Calu3 (cell line): ENCODE measurements at regions not wholly inside any gene's neighbourhood (a gene's known extent, or its start where the extent isn't known, plus 50 kb on each side); places are given as distances from the start of the nearest gene placed in this dataset.
"Not testable (repeated sequence)": the region's sequence is repeated elsewhere in the genome, so short reads cannot be mapped to it uniquely, and the experiment has no call there.

Experiments used
- BruUV-seq: library from RNA; stranded (reverse); fragments of 400-500 nt; replicated peaks from 2 replicates; lab custom pipeline; 2021; lab: Mats Ljungman, UMichigan
- CTCF ChIA-PET: fragments of 300-600 bp; sonication (Branson Sonifier 250); formaldehyde crosslinking; loops from one replicate; lab custom pipeline; 2022; ENCODE audit warnings: antibody characterized with exemption; lab: Charles Lee
- DNase-seq: peaks from one replicate; pipeline ENCODE4 v3.0.0; 2022
- H3K27ac Mint-ChIP-seq: one replicate; pipeline ENCODE4 v1.8.0; 2022; ENCODE audit warnings: mixed read lengths; ENCODE audit not compliant: unreplicated experiment
- H3K27me3 Mint-ChIP-seq: one replicate; pipeline ENCODE4 v1.8.0; 2022; ENCODE audit warnings: mixed read lengths; ENCODE audit not compliant: unreplicated experiment
- H3K36me3 Mint-ChIP-seq: one replicate; pipeline ENCODE4 v1.8.0; 2022; ENCODE audit warnings: mild to moderate bottlenecking, moderate library complexity, mixed read lengths; ENCODE audit not compliant: insufficient read depth, unreplicated experiment
- H3K4me1 Mint-ChIP-seq: one replicate; pipeline ENCODE4 v1.8.0; 2022; ENCODE audit warnings: mild to moderate bottlenecking, low read depth, mixed read lengths; ENCODE audit not compliant: unreplicated experiment
- H3K4me3 Mint-ChIP-seq: one replicate; pipeline ENCODE4 v1.8.0; 2022; ENCODE audit warnings: mild to moderate bottlenecking, low read depth, moderate library complexity, mixed read lengths; ENCODE audit not compliant: unreplicated experiment
- H3K9me3 Mint-ChIP-seq: one replicate; pipeline ENCODE4 v1.8.0; 2022; ENCODE audit warnings: low read depth, mixed read lengths; ENCODE audit not compliant: unreplicated experiment
- CTCF ChIP-seq: fragments of 200-600 bp; IDR thresholded peaks from one replicate; pipeline ENCODE4 v1.8.0; 2022; ENCODE audit warnings: antibody characterized with exemption; ENCODE audit not compliant: unreplicated experiment
- intact Hi-C: fragments of 100-400 bp; cut with micrococcal nuclease; formaldehyde crosslinking; loops from one replicate; pipeline ENCODE4 v1.10.0; 2022; ENCODE audit not compliant: unreplicated experiment

GRCh38 chr20:40274912-40275533 lies 414.0 kb downstream of the MAFB start:
- H3K27ac Mint-ChIP-seq, result no peak overlapping the region
- intact Hi-C loops, result no loop called here
- no peak overlapping the region for H3K4me3 Mint-ChIP-seq
- DNase-seq, result no peak
- BruUV-seq, result no TSS peak
- peaks cover 77% of the 10 kb centered on the region for H3K27me3 Mint-ChIP-seq
- TF ChIP-seq CTCF, result no peak
- no peaks in the 10 kb centered on the region for H3K9me3 Mint-ChIP-seq
- H3K36me3 Mint-ChIP-seq, result no peaks in the 10 kb centered on the region
- CTCF ChIA-PET, result no interaction called here
- no peaks in the 10 kb centered on the region for H3K4me1 Mint-ChIP-seq

- H3K4me1 Mint-ChIP-seq, DNase-seq, BruUV-seq, H3K27ac Mint-ChIP-seq, H3K36me3 Mint-ChIP-seq, H3K9me3 Mint-ChIP-seq, H3K4me3 Mint-ChIP-seq, CTCF ChIA-PET: not testable (repeated sequence)
- intact Hi-C loops, result loop anchor here (5.0 kb wide), 2 partner anchors 693 to 1157 kb away; no protein-coding TSS in a partner anchor
- H3K27me3 Mint-ChIP-seq, result peaks cover 64% of the 10 kb centered on the region
Observed at GRCh38 chr20:40269274-40269673, 419.8 kb downstream of the MAFB start.

- DNase-seq, result no peak
- Mint-ChIP-seq H3K4me1 (no peaks in the 10 kb centered on the region), H3K27ac (no peak overlapping the region), H3K9me3 (no peaks in the 10 kb centered on the region), H3K36me3 (no peaks in the 10 kb centered on the region), H3K4me3 (no peak overlapping the region), H3K27me3 (peaks cover 57% of the 10 kb centered on the region)
- no TSS peak for BruUV-seq
- intact Hi-C loops, result loop anchor here (5.0 kb wide), 2 partner anchors 694 to 1156 kb away; no protein-coding TSS in a partner anchor
- no peak for TF ChIP-seq CTCF
- CTCF ChIA-PET, result interaction anchor here (0.7 kb wide), 1 partner anchor 484 kb away, joined by 4 read pairs; no protein-coding TSS in a partner anchor
Observed at GRCh38 chr20:40268321-40269075, 420.5 kb downstream of the MAFB start.

- DNase-seq, result peak; percentile 49
- no peak overlapping the region for H3K4me3 Mint-ChIP-seq
- H3K36me3 Mint-ChIP-seq, result no peaks in the 10 kb centered on the region
- H3K27me3 Mint-ChIP-seq, result peaks cover 56% of the 10 kb centered on the region
- CTCF ChIA-PET, result interaction anchor here (2.1 kb wide), 1 partner anchor 423 kb away, joined by 6 read pairs; the partner anchor contains the start of gene MAFB
- H3K4me1 Mint-ChIP-seq, result no peaks in the 10 kb centered on the region
- H3K9me3 Mint-ChIP-seq, result no peaks in the 10 kb centered on the region
- intact Hi-C loops, result loop anchor here (1.0 to 5.0 kb wide), 3 partner anchors 424 to 1154 kb away; no protein-coding TSS in a partner anchor
- TF ChIP-seq CTCF, result peak; percentile 47
- BruUV-seq, result no TSS peak
- H3K27ac Mint-ChIP-seq, result no peak overlapping the region
Observed at GRCh38 chr20:40265825-40266533, 423.1 kb downstream of the MAFB start.
